HCT116 (cell line): ENCODE measurements at regions not wholly inside any gene's neighbourhood (a gene's known extent, or its start where the extent isn't known, plus 50 kb on each side); places are given as distances from the start of the nearest gene placed in this dataset.
"Not testable (repeated sequence)": the region's sequence is repeated elsewhere in the genome, so short reads cannot be mapped to it uniquely, and the experiment has no call there.

Experiments used
- ATAC-seq: fragments of 200-7000 bp; cut with Tn5 transposase; 2 replicates; pipeline ENCODE4 v1.9.1; 2020; ENCODE audit warnings: mild to moderate bottlenecking, moderate library complexity
- BruUV-seq: library from RNA; stranded (reverse); fragments of 400-500 nt; replicated peaks from 2 replicates; lab custom pipeline; 2021; lab: Mats Ljungman, UMichigan
- CTCF ChIA-PET: fragments of 300-600 bp; sonication (Branson Sonifier 250); formaldehyde crosslinking; loops from one replicate; lab custom pipeline; 2021; ENCODE audit warnings: antibody characterized with exemption; lab: Charles Lee
- POLR2A ChIA-PET: fragments of 300-600, 350-600 bp; sonication (Branson Sonifier 250); formaldehyde crosslinking; loops from one replicate; lab custom pipeline; 2021; ENCODE audit warnings: antibody characterized with exemption; lab: Charles Lee
- RAD21 ChIA-PET, 2 experiments: fragments of 300-600 bp; sonication (Branson Sonifier 250); formaldehyde crosslinking; loops; one replicate each; lab custom pipeline; 2023; ENCODE audit warnings: low total read pairs in 2 of 2; ENCODE audit not compliant: uncharacterized antibody in 2 of 2, unreplicated experiment in 2 of 2, low non-redundant PET in 1 of 2; lab: Charles Lee
- DNase-seq: peaks from one replicate; pipeline ENCODE4 v3.0.0-alpha.2; 2010; ENCODE audit warnings: low read depth, low spot score
- H2AFZ ChIP-seq: fragments of 200-600 bp; shearing (Covaris generic), sonication (generic); 2 replicates; pipeline ENCODE4 v1.6.1; 2017; ENCODE audit warnings: low read depth, mixed run types, mixed read lengths, antibody characterized with exemption, low read length; ENCODE audit not compliant: poor library complexity, severe bottlenecking
- H3K27ac ChIP-seq: 2 replicates; pipeline ENCODE4 v1.5.1; 2012; ENCODE audit warnings: low read depth, low read length
- H3K27me3 ChIP-seq: fragments of 200-600 bp; sonication (generic); 2 replicates; pipeline ENCODE4 v1.6.1; 2016; ENCODE audit warnings: mixed run types, low read length, mixed read lengths; ENCODE audit not compliant: insufficient read depth
- H3K36me3 ChIP-seq, 2 experiments: fragments of 200-500 bp in 1 of 2; fragments of 200-600 bp in 1 of 2; sonication (Bioruptor generic) in 1 of 2; sonication (generic) in 1 of 2; 2 replicates each; pipeline versions ENCODE4 v1.5.1 to v1.6.1; 2014 to 2016; ENCODE audit warnings: low read length in 2 of 2, inconsistent platforms in 1 of 2, mixed read lengths in 1 of 2, mixed run types in 1 of 2; ENCODE audit not compliant: insufficient read depth in 2 of 2, control insufficient read depth in 1 of 2
- H3K4me1 ChIP-seq, 2 experiments: fragments of 200-600 bp in 1 of 2; sonication (generic) in 1 of 2; 2 replicates each; pipeline versions ENCODE4 v1.5.1 to v1.6.1; 2012 to 2017; ENCODE audit warnings: low read length in 2 of 2, inconsistent platforms in 1 of 2, mild to moderate bottlenecking in 1 of 2, mixed read lengths in 1 of 2, mixed run types in 1 of 2, moderate library complexity in 1 of 2; ENCODE audit not compliant: insufficient read depth in 2 of 2, control insufficient read depth in 1 of 2
- H3K4me2 ChIP-seq: fragments of 200-600 bp; sonication (generic); 2 replicates; pipeline ENCODE4 v1.6.1; 2017; ENCODE audit warnings: mixed run types, low read length, mixed read lengths
- H3K4me3 ChIP-seq, 2 experiments: fragments of 200-600 bp in 1 of 2; sonication (generic) in 1 of 2; replicated peaks in 1 of 2; 2 replicates each; pipeline ENCODE4 v1.5.1; 2011 to 2016; ENCODE audit warnings: low read length in 2 of 2, control low read depth in 1 of 2, low read depth in 1 of 2, mild to moderate bottlenecking in 1 of 2, mixed read lengths in 1 of 2, mixed run types in 1 of 2
- H3K79me2 ChIP-seq: fragments of 200-600 bp; sonication (generic); 2 replicates; pipeline ENCODE4 v1.6.1; 2017; ENCODE audit warnings: mild to moderate bottlenecking, mixed run types, low read length, moderate library complexity, mixed read lengths; ENCODE audit not compliant: insufficient read depth
- H3K9ac ChIP-seq: fragments of 200-600 bp; sonication (generic); 2 replicates; pipeline ENCODE4 v1.6.1; 2016; ENCODE audit warnings: low read length, mixed read lengths
- H3K9me2 ChIP-seq: fragments of 200-600 bp; sonication (generic), shearing (Covaris generic); 2 replicates; pipeline ENCODE4 v1.6.1; 2017; ENCODE audit warnings: mixed run types, mild to moderate bottlenecking, moderate library complexity; ENCODE audit not compliant: insufficient read depth
- H3K9me3 ChIP-seq, 2 experiments: fragments of 200-500 bp in 1 of 2; fragments of 200-600 bp in 1 of 2; sonication (Bioruptor generic) in 1 of 2; sonication (generic) in 1 of 2; 2 replicates each; pipeline ENCODE4 v1.6.1; 2014 to 2017; ENCODE audit warnings: low read length in 2 of 2, mixed read lengths in 2 of 2, inconsistent platforms in 1 of 2, low read depth in 1 of 2, mild to moderate bottlenecking in 1 of 2, mixed run types in 1 of 2, moderate library complexity in 1 of 2; ENCODE audit not compliant: control insufficient read depth in 1 of 2, insufficient read depth in 1 of 2
- H4K20me1 ChIP-seq: fragments of 200-600 bp; sonication (generic), shearing (Covaris generic); 2 replicates; pipeline ENCODE4 v1.6.1; 2017; ENCODE audit warnings: mixed run types, mild to moderate bottlenecking, moderate library complexity; ENCODE audit not compliant: insufficient read depth
- intact Hi-C: fragments of 100-400 bp; cut with micrococcal nuclease; formaldehyde crosslinking; loops from 2 replicates; pipeline ENCODE4 v1.10.0; 2022

DNA sequence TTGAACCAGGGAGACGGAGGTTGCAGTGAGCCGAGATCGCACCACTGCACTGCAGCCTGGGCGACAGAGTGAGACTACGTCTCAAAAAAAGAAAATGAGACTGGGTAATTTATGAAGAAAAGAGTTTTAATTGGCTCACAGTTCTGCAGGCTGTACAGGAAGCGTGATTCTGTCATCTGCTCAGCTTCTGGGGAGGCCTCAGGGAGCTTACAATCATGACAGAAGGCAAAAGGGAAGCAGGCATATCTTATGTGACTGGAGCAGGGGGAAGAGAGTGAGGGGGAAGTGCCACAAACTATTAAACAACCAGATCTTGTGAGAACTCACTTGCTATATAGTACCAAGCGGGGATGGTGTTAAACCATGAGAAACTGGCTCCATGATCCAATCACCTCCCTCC is 1476.2 kb upstream of the DEFB115 start:
- RAD21 ChIA-PET, H3K4me2 ChIP-seq, intact Hi-C loops, H3K79me2 ChIP-seq, H3K9me2 ChIP-seq, BruUV-seq, DNase-seq, H3K4me3 ChIP-seq, CTCF ChIA-PET, POLR2A ChIA-PET, H3K9me3 ChIP-seq, H3K36me3 ChIP-seq, H3K9ac ChIP-seq, ATAC-seq, H4K20me1 ChIP-seq, H3K4me1 ChIP-seq, H3K27ac ChIP-seq, H2AFZ ChIP-seq, H3K27me3 ChIP-seq: not testable (repeated sequence)

DNA sequence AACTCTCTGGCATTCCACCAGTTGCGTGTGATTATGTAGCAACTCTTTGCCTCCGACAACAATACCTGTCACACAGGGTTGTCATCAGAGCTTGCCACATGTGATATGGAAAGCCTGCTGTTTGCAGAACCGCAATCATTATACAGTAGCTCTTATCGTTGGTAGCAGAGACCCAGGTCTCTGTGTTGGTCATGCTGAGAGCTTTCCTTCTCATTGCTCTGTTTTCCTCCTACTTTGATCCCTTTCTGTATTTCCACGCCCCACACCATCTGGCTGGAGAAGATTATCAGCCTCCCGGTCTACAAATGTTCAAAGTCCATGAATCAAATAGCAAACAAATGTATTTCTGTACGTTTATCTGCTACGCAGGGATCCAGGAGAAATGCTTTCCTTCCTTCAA is 1475.6 kb upstream of the DEFB115 start:
- H4K20me1 ChIP-seq, H2AFZ ChIP-seq, H3K9me2 ChIP-seq, ATAC-seq, POLR2A ChIA-PET, BruUV-seq, DNase-seq, H3K9ac ChIP-seq, H3K4me3 ChIP-seq, RAD21 ChIA-PET, H3K27ac ChIP-seq, H3K36me3 ChIP-seq, CTCF ChIA-PET, H3K4me1 ChIP-seq, H3K4me2 ChIP-seq, intact Hi-C loops, H3K9me3 ChIP-seq, H3K27me3 ChIP-seq, H3K79me2 ChIP-seq: not testable (repeated sequence)

DNA sequence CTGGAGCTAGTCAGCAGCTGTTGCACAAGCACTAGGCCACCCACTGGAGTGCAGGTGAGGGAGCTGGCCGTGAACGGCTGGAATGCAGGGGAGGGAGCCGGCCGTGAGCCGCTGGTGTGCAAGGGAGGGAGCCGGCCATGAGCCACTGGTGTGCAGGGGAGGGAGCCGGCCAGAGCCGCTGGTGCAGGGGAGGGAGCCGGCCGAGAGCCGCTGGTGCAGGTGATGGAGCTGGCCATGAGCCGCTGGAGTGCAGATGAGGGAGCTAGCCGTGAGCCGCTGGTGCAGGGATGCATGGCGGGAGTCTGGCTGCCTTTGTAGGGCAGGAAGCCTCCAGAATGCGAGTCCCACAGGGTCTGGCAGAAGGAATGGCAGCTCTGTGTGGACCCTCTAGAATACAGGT is 1470.0 kb upstream of the DEFB115 start:
- H3K27ac ChIP-seq, CTCF ChIA-PET, H4K20me1 ChIP-seq, POLR2A ChIA-PET, H3K4me2 ChIP-seq, H3K27me3 ChIP-seq, H3K36me3 ChIP-seq, H3K9me3 ChIP-seq, H3K9ac ChIP-seq, H3K9me2 ChIP-seq, intact Hi-C loops, H3K4me1 ChIP-seq, DNase-seq, RAD21 ChIA-PET, ATAC-seq, BruUV-seq, H3K4me3 ChIP-seq, H3K79me2 ChIP-seq, H2AFZ ChIP-seq: not testable (repeated sequence)
